ENCODE measurements at regions not wholly inside any gene's neighbourhood (a gene's known extent, or its start where the extent isn't known, plus 50 kb on each side); places are given as distances from the start of the nearest gene placed in this dataset.

DNA sequence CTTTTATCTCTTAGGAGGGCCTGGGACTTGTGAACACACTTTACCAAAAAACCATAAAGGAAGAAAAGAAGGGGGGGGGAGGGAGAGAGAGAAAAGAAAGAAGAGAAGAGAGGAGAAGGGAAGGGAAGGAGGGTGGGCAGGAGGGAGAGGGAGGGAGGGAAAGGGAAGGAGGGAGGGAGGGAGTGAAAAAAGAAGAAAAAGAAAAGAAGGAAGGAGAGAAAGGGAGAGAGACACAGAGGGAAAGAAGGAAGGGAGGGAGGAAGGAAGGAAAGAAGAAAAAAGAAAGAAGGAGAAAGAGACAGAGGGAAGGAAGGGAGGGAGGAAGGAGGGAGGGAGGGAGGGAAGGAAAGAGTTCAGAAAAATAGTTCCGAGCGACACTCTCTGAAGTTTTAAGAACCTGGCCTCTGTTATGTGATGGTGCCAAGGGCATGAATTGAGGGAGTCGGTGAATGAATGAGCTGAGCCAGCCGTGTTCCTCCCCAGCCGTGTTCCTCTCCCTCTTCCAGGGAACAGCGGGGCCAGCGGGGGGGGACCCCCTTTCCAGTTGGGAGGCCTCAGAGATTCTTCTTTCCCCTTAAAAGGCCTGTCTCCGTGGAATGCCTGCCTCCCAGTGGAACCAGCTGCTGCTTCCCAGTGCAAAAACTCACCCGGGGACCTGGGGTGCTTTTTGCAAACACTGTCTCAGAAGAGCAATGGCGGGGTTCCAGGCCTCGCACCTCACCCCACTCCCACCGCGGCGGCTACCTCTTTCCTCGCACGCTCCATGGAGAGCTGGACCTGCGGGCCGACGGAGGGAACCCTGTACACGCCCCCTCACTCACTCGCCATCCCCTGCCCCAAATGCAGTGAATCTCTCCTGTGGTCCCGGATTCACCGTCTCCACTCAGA, 84.1 kb downstream of the FOXL3 start:
- intact Hi-C loops (cut with micrococcal nuclease): no loop called here
- POLR2A ChIA-PET: no interaction called here
- Histone ChIP-seq H3K9ac (replicated peaks; ENCODE audit: extremely low read depth, insufficient read depth, low read length) (no peak overlapping the region), H3K4me3 (replicated peaks in 1 of 3; ENCODE audit: insufficient read depth in 1 of 3, low read depth in 1 of 3, low read length in 3 of 3) (no peak overlapping the region), H3K9me3 (replicated peaks; ENCODE audit: control insufficient read depth, insufficient read depth, low read length) (no peaks in the 10 kb centered on the region), H4K20me1 (replicated peaks; ENCODE audit: control insufficient read depth, extremely low read depth, insufficient read depth, low read length) (no peaks in the 10 kb centered on the region), H3K27me3 (ENCODE audit: control insufficient read depth in 2 of 2, insufficient read depth in 2 of 2, low read length in 2 of 2) (no peaks in the 10 kb centered on the region), H2AFZ (ENCODE audit: low read depth, low read length) (no peak overlapping the region), H3K4me2 (ENCODE audit: insufficient read depth, low read length) (no peak overlapping the region), H3K79me2 (ENCODE audit: control insufficient read depth, insufficient read depth, low read length) (no peaks in the 10 kb centered on the region), H3K9me1 (replicated peaks; ENCODE audit: control insufficient read depth, extremely low read depth, insufficient read depth, low read length) (no peaks in the 10 kb centered on the region), H3K36me3 (ENCODE audit: control insufficient read depth in 2 of 2, extremely low read depth in 1 of 2, insufficient read depth in 2 of 2, low read length in 2 of 2) (no peaks in the 10 kb centered on the region), H3K4me1 (ENCODE audit: control insufficient read depth, extremely low read depth, insufficient read depth, low read length) (peaks cover 1% of the 10 kb centered on the region), H3K27ac (ENCODE audit: insufficient read depth, low read depth, low read length) (no peak overlapping the region)
- dilution Hi-C loops (cut with MboI; ENCODE audit: extremely low pct_ligation_motif_present, low sequenced_read_pairs): no loop called here
- TF ChIP-seq, protein P1, sequence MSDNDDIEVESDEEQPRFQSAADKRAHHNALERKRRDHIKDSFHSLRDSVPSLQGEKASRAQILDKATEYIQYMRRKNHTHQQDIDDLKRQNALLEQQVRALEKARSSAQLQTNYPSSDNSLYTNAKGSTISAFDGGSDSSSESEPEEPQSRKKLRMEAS (IDR thresholded peaks at IDR 0.05; ENCODE audit: insufficient read depth, insufficient read length): no peak
- TF ChIP-seq CTCF (IDR thresholded peaks at IDR 0.05; ENCODE audit: extremely low read depth in 1 of 2, insufficient read depth in 1 of 2, low read depth in 1 of 2, low read length in 2 of 2) (no peak), POLR2AphosphoS5 (IDR thresholded peaks at IDR 0.05; ENCODE audit: insufficient read depth, low read depth, low read length) (no peak), MYC (IDR thresholded peaks at IDR 0.05; ENCODE audit: low read depth, low read length) (no peak), FOS (IDR thresholded peaks at IDR 0.05; ENCODE audit: borderline replicate concordance, insufficient read depth, low read length) (no peak), POLR2A (IDR thresholded peaks at IDR 0.05; ENCODE audit: low read depth, low read length) (no peak), EZH2 (IDR thresholded peaks at IDR 0.05; ENCODE audit: borderline replicate concordance, low read depth, low read length, severe bottlenecking) (no peak), GATA2 (IDR thresholded peaks at IDR 0.05; ENCODE audit: insufficient read depth, insufficient read length, low read depth, low read length) (no peak), JUN (IDR thresholded peaks at IDR 0.05; ENCODE audit: borderline replicate concordance, insufficient read depth, insufficient read length, low read depth) (no peak)
- no peak for FAIRE-seq
- CTCF ChIA-PET: no interaction called here
- no peak for DNase-seq (ENCODE audit: low read depth, low spot score)
- BruUV-seq (replicated peaks): no TSS peak

All from endothelial cell of umbilical vein (primary cell).